GM12864 (cell line): ENCODE measurements at regions not wholly inside any gene's neighbourhood (a gene's known extent, or its start where the extent isn't known, plus 50 kb on each side); places are given as distances from the start of the nearest gene placed in this dataset.
"Not testable (repeated sequence)": the region's sequence is repeated elsewhere in the genome, so short reads cannot be mapped to it uniquely, and the experiment has no call there.

Experiments used
- DNase-seq: peaks from one replicate; pipeline ENCODE4 v3.0.0-alpha.2; 2011; ENCODE audit warnings: low read depth
- H3K4me3 ChIP-seq: 2 replicates; pipeline ENCODE4 v1.5.1; 2011; ENCODE audit warnings: mild to moderate bottlenecking, low read depth, low read length, control low read depth
- CTCF ChIP-seq: IDR thresholded peaks from 2 replicates; pipeline ENCODE4 v1.5.1; 2011; ENCODE audit warnings: low read depth, mild to moderate bottlenecking, moderate library complexity, low read length, control low read depth, inconsistent platforms; ENCODE audit errors: missing control alignments

- no peak overlapping the region for H3K4me3 ChIP-seq
- TF ChIP-seq CTCF: no peak
- no peak for DNase-seq
These were observed 126.7 kb upstream of the RAI2 start for GRCh38 chrX:17987783-17988182.

DNA sequence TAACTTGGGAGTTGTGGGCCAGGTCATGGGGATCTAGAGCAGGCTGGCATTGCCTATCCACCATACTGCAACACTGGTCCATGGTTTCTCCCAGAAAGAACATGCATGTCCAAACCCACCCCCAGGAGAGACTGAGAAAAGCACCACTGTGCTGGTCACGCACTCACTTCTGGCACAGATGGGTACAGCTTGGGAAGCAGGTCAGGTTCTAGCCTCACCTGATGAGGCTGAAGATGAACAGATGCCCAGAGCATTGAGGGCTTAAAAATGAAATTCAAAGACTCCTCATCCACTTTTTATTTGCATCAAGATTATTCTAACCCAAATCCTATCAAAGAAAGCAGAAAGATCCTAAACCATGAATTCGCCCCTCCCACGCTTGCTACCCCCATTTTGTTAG, 125.9 kb upstream of the RAI2 start:
- no peak for TF ChIP-seq CTCF
- no peak for DNase-seq
- H3K4me3 ChIP-seq: no peak overlapping the region

DNA sequence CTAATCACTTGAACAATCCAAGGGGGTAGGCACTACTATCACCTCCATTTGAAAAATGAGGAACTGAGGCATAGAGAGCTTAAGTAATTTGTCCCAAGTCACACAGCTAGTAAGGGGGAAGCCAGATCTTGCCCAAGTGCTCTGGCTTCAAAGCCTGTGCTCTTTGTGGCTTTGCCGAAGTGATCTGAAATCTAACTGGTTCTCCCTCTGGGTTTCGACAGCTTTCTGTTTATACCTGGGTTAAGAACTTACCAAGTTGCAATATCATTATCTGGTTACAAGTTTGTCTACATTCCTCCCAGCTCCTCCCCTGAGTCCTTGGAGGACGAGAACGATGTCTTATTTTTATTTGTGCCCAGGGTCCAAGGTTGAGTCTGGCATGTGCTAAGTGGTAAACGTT, 125.3 kb upstream of the RAI2 start:
- DNase-seq: no peak
- no peak for TF ChIP-seq CTCF
- no peak overlapping the region for H3K4me3 ChIP-seq

GRCh38 chrX:17984415-17984814, 123.3 kb upstream of the RAI2 start:
- no peak for TF ChIP-seq CTCF
- H3K4me3 ChIP-seq: no peak overlapping the region
- no peak for DNase-seq

DNA sequence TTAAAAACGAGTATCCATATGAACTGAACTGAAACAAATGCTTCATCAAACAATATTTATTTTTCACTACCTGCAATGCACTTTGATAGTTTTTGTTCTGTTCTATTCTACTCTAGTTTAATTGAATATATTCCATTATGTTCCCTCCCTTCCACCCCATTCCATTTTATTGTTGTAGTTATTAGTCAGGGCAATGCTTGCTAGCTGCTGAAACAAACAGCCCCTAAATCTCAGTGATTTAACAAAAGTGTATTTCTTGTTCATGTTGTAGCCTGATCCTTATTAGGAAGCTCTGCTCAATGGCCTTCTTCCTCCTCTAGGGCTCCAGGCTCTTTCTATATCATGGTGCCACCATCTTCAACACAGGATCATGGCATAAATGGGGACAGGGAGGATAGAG, 122.3 kb upstream of the RAI2 start:
- no peak for TF ChIP-seq CTCF
- no peak overlapping the region for H3K4me3 ChIP-seq
- DNase-seq: no peak

GRCh38 chrX:17977696-17978095, 116.6 kb upstream of the RAI2 start:
- H3K4me3 ChIP-seq: no peak overlapping the region
- no peak for DNase-seq
- TF ChIP-seq CTCF: no peak

DNA sequence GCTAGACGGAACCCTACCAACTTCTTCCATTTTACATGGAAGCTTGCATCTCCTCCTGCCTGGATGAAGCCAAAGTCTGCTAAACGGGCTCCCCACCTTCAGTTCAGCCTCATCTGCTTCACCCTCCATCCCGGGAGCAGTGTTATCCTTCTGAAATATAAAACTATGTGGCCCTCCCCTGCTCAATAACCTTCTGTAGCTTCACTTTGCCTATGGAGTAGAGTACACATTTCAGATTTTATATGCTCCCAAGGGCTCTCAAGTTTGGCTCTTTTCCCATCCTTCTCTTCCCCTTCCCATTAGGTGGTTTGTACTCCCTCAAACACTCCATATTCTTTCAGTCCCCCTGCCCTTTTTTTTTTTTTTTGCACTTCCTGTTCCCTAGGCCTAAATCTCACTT, 115.9 kb upstream of the RAI2 start:
- no peak for TF ChIP-seq CTCF
- no peak for DNase-seq

DNA sequence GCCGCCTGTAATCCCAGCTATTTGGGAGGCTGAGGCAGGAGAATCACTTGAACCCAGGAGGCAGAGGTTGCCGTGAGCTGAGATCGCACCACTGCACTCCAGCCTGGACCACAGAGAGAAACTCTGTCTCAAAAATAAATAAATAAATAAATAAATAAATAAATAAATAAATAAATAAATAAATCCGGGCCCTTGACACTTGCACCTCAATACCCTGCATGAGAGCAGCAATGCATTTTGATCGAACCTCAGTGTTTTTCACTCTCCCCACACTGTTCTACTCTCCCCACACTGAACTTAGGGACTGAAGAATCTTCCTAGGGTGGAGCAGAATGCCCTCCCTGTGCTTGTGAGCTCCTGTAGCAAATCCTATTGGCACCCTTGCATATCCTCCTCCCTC, 114.3 kb upstream of the RAI2 start:
- not testable (repeated sequence) for DNase-seq, H3K4me3 ChIP-seq

More for the DNA sequence above, 115.9 kb upstream of the RAI2 start:
- no peak overlapping the region for H3K4me3 ChIP-seq
